GM21447 (cell line): ENCODE measurements at regions not wholly inside any gene's neighbourhood (a gene's known extent, or its start where the extent isn't known, plus 50 kb on each side); places are given as distances from the start of the nearest gene placed in this dataset.

Source experiments
- ATAC-seq: cut with Tn5 transposase; IDR thresholded peaks from one replicate; pipeline ENCODE4 v1.9.1; 2021; ENCODE audit not compliant: unreplicated experiment

GRCh38 chr2:38207168-38207567, 131.2 kb upstream of the CYP1B1 start:
- ATAC-seq: no peak

- ATAC-seq: no peak
Observed at GRCh38 chr2:38203446-38203810, 127.5 kb upstream of the CYP1B1 start.

DNA sequence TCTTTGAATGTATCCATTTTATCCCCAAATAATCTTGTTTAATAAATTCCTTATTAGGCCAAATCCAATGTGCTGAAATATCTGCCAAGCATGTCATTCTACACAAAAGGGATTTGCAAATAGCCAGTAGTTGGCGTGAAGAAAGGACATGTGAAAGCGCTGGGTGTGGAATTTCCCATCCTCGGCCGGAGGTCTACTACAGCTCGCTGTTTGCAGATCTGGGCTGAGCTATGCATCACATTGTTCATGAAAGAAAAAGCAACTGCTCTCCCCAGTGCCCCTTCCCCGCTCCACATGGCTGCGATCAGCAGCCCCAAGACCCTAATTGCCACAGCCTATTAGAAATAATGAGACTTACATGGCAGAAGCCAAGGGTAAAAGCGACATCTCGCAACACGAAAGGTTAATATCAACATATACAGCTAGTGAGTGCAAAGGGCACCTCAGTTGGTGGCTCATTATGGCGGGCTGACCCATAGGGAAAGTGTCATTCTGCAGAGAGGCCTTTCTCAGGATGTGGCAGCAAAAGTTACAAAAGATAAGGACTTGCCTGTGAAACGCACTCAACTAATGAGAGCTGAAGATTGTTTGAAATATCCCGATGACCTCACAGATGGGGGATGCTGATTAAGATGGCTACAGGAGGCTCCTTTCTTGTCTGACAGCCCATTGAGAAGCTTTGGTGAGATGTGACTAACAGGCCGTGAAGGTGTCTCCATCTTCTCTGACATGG, 126.9 kb upstream of the CYP1B1 start:
- ATAC-seq: no peak

GRCh38 chr2:38201784-38202183, 125.8 kb upstream of the CYP1B1 start:
- no peak for ATAC-seq

DNA sequence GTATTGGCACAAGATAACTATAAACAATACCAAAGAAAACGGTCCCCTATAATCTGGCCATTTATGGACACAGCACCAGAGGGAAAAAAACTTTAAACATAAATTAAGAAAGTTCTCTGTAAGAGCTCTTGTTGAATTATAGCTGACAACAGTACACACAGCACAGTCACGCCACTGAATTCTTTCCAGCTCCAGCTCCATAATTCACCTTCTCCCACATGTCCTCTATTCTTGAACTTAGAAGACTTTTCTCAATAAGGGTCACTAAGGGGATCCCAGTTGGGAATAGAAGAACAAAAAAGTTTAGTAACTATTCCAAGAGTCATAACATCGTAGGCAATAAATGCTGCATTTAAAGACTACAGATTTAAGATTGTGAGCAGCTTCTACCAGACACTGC, 124.6 kb upstream of the CYP1B1 start:
- no peak for ATAC-seq

DNA sequence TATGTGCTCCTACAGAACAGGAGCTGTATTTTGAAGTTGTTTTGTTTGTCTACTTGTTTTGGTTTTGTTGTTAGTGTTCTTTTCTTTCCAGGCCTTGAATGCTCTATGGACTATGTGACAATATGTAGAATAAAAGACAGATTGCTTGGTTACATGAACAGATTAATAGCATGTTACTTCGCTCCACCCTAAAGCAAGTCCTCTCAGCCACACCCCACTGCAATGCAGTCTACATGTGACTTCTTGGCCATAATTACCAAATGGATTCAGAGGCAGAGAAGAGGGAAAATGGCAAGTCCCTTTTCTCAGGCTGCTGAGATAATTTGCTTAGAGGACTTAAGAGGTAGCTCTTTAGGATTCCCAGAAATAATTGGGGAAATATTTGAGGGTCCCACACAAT, 123.2 kb upstream of the CYP1B1 start:
- ATAC-seq: no peak

- no peak for ATAC-seq
Observed at GRCh38 chr2:38194751-38195150, 118.8 kb upstream of the CYP1B1 start.

GRCh38 chr2:38192976-38193375, 117.0 kb upstream of the CYP1B1 start:
- no peak for ATAC-seq

DNA sequence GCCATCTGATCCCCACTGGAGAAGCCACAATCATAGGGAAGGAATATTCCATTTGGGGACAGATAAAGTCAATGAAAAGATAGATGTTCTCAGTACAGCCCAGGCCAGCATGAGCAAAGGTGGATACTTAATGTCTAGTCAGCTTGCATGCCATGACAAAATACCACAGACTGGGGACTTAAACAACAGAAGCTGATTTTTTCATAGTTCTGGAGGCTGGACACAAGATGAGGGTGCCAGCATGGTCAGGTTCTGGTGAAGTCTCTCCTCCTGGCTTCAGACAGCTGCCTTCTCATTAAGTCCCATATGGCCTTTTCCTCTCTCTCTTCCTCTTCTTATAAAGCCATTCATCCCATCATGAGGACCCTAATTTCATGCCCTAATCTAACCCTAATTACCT, 116.1 kb upstream of the CYP1B1 start:
- no peak for ATAC-seq

DNA sequence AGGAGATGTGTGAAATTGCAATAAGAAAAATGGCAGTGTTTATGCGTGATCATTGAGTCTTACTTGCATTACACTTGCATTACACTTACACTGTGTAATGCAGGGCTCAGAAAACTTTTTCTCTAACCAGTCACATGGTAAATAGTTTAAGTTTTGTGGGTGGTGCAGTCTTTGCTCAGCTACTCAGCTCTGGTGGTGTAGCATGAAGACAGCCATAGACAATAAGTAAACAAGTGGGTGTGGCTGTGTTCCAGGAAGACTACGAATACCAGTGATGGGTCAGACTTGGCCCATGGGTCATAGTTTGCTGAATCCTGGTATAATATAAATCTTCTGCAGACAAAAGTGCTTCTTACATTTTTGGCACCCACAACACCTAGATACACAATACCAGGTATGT, 115.6 kb upstream of the CYP1B1 start:
- ATAC-seq: no peak

DNA sequence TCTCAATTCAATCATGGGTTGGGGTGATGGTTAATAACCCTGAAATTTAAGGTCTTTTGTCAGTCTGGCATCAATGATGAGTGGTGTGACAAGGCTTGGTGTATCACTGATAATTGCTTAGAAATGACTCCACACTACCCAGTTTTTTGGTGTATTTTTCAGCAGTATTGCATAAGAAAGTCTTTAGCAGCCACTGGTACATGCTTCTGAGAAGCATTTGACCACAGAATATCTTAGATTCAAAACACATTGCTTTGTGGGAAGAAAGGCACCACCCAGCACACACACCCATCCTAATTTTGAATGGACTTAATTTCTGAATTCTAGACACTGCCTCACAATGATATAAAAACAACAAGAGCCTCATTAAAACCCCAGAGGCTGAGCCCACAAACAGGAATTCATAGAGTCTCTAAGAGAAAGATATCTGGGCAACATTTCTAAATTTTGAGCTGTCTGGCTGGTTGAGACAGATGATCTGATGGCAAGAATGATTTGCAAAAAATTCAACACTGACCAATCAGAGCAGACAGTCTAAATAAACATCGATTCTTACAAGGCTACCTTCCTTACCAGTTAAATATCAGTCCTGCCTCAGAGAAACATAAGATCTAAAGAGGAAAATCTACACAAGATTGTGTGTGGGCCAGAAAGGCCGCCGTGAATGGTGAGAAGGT, 114.7 kb upstream of the CYP1B1 start:
- no peak for ATAC-seq

DNA sequence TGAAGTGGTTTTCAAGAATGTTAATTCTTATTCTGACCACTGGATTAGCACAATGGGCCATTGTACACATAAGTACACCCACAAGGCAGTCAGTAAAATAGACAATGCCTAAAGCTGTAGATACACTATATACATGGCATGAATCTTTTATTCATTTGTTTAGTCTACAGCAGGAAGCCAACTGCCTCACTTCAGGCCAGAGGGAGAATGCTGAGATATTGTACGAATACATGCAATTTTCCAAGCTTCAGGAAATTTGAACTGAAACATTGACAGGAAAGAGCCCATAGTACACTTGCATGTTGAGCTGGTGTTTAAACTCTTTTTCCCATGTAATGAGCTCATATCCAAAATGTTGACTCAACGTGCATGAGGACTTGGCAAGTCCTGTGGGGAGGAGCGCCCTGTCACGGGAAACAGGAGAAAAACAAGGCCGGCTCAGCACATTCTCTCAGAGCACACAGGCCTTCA, 111.6 kb upstream of the CYP1B1 start:
- no peak for ATAC-seq

DNA sequence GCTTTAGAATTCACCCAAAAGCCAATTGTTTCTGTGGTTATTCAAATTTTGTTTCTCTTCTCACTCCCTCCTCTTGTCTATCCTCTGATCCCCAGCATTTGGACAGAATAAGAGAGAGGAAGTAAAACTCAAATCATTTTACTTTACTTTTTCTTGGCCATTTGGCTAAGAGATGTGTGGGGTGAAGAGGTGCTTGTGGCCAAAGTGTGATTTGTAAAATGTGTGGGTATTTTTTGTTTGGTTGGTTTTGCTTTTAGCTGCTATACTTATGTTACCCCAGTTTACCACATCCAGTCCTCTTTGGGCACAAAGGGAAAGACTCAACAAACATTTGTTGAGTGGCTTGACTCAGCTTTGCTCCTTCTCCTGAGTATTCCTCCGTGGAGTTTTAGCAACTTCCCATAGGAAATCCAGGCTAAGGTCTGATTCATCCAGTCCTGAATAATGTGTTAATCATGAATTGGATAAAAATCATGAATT, 109.1 kb upstream of the CYP1B1 start:
- ATAC-seq: peak; percentile 95

GRCh38 chr2:38182492-38183003, 106.6 kb upstream of the CYP1B1 start:
- ATAC-seq: no peak

GRCh38 chr2:38181806-38182491, 106.0 kb upstream of the CYP1B1 start:
- no peak for ATAC-seq

DNA sequence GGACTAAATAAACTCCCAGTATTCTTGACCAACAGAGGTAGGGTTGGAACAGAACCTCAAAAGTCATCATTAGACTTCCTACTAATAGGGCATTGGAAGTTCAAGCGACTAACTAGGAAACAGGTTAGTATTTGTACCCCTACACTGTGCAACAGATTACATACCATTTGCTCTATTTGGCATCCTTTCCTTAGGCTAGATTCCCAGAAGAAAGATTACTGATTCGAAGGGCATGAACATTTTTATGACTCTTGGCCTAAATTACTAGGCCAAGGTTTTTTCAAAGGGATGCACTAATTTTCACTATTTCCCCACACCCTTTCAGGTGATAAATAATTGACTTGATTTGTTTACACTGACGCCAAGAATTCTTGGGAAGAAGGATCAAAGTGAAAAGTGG, 104.8 kb upstream of the CYP1B1 start:
- ATAC-seq: no peak

GRCh38 chr2:38178556-38179419, 102.8 kb upstream of the CYP1B1 start:
- peak; percentile 78 for ATAC-seq

- ATAC-seq: no peak
Observed at GRCh38 chr2:38178119-38178518, 102.2 kb upstream of the CYP1B1 start.

DNA sequence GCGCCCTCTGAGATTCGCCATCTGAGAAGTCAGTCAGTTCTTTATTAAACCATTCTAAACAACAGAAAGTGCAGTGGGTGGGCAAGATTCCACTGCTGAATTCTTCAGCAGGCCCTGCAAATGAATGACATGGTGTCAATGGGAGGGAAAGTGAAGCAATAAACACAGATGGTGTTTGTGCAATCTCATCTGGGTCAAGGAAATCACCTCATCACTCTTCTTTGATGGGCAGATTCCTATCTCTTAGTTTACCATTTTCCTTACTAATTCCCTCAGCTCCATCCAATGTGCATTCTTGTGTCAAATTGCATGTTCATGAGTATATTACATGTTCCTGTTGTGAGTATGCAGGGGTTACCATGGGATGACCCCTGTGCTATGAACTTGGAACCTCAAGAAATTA, 100.7 kb upstream of the CYP1B1 start:
- ATAC-seq: no peak

DNA sequence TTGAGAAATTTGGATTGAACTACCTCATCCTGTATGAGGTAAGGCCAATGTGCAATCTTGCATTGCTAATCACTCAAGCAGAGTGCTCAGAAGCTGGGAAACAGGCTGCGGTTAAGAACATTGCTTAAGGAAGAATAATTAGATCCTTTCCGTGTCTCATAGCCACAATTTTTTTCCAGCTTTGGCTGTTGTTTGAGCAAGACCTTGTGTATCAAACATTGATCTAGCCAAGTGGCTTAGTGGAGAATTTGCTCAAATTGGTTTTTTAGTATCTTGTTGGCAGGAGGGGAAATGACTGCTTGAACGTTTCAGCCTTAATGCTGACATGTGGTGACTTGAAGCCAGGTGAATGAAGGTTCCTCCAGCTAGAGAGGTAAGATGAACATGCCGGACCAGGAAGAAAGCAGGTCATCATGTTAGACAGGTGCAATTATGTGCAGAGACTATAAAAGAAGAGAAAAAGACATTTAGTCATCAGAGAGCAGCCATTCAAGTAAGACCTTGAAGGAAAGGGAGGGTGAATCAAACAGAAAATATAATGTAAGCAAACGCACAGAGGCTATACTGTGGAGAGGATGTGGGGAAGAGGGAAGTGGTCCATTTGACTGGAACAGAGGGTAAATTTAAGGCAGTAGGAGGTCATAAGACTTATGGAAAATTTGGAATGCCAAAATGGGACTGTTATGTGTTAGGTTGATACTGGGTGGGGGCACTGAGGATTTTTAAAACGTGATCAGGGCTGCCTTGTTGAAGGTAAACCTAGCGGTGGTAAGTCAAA, 98.9 kb upstream of the CYP1B1 start:
- ATAC-seq: no peak
